Loucy (cell line): ENCODE measurements at regions not wholly inside any gene's neighbourhood (a gene's known extent, or its start where the extent isn't known, plus 50 kb on each side); places are given as distances from the start of the nearest gene placed in this dataset.

ENCODE experiments used
- H2AFZ ChIP-seq: fragments of 200-600 bp; sonication (generic); 2 replicates; pipeline ENCODE4 v1.6.0; 2016; ENCODE audit warnings: antibody characterized with exemption, mild to moderate bottlenecking, low read length, moderate library complexity
- H3F3A ChIP-seq: fragments of 200-600 bp; 2 replicates; pipeline ENCODE4 v1.6.0; 2016; ENCODE audit warnings: antibody characterized with exemption, low read depth, mild to moderate bottlenecking
- H3K27me3 ChIP-seq: fragments of 200-600 bp; sonication (generic); 2 replicates; pipeline ENCODE4 v1.6.1; 2014; ENCODE audit warnings: low read length, mild to moderate bottlenecking; ENCODE audit not compliant: insufficient read depth, poor library complexity, severe bottlenecking
- H3K36me3 ChIP-seq: fragments of 200-600 bp; sonication (generic); 2 replicates; pipeline ENCODE4 v1.6.1; 2016; ENCODE audit warnings: low read length; ENCODE audit not compliant: insufficient read depth
- H3K4me1 ChIP-seq: fragments of 200-600 bp; sonication (generic); 2 replicates; pipeline ENCODE4 v1.5.1; 2014; ENCODE audit warnings: low read length, mild to moderate bottlenecking; ENCODE audit not compliant: insufficient read depth, poor library complexity, severe bottlenecking
- H3K4me2 ChIP-seq: fragments of 200-600 bp; sonication (generic); 2 replicates; pipeline ENCODE4 v1.6.0; 2014; ENCODE audit warnings: antibody characterized with exemption, low read length, low read depth, mild to moderate bottlenecking; ENCODE audit not compliant: poor library complexity, severe bottlenecking
- H3K4me3 ChIP-seq: fragments of 200-600 bp; sonication (generic); 2 replicates; pipeline ENCODE4 v1.5.1; 2014; ENCODE audit warnings: low read length, mild to moderate bottlenecking, mixed read lengths; ENCODE audit not compliant: poor library complexity, severe bottlenecking
- H3K79me2 ChIP-seq: fragments of 200-600 bp; sonication (generic); 2 replicates; pipeline ENCODE4 v1.6.1; 2014; ENCODE audit warnings: low read length; ENCODE audit not compliant: insufficient read depth
- H3K9ac ChIP-seq: fragments of 200-600 bp; sonication (generic); 2 replicates; pipeline ENCODE4 v1.6.0; 2014; ENCODE audit warnings: mild to moderate bottlenecking, low read depth, low read length, moderate library complexity; ENCODE audit not compliant: poor library complexity, severe bottlenecking
- H3K9me2 ChIP-seq: fragments of 200-600 bp; sonication (generic); replicated peaks from 2 replicates; pipeline ENCODE4 v1.6.1; 2016; ENCODE audit warnings: low read depth, low read length, mixed read lengths
- H3K9me3 ChIP-seq: fragments of 200-600 bp; sonication (generic); 2 replicates; pipeline ENCODE4 v1.6.1; 2014; ENCODE audit warnings: mild to moderate bottlenecking, antibody characterized with exemption, low read length, low read depth; ENCODE audit not compliant: insufficient read depth
- H4K20me1 ChIP-seq: fragments of 200-600 bp; sonication (generic); 2 replicates; pipeline ENCODE4 v1.6.0; 2014; ENCODE audit warnings: antibody characterized with exemption, low read length, mild to moderate bottlenecking; ENCODE audit not compliant: insufficient read depth, poor library complexity, severe bottlenecking
- EZH2phosphoT487 ChIP-seq: fragments of 200-600 bp; IDR thresholded peaks from 2 replicates; pipeline ENCODE4 v1.6.1; 2018; ENCODE audit warnings: antibody characterized with exemption, mild to moderate bottlenecking, moderate library complexity, borderline replicate concordance
- TF ChIP-seq, protein P1 (sequence below): fragments of 200-600 bp; sonication (generic); conservative IDR thresholded peaks from 2 replicates; pipeline ENCODE4 v1.5.1; 2014; ENCODE audit warnings: mild to moderate bottlenecking, antibody characterized with exemption, low read length

DNA sequence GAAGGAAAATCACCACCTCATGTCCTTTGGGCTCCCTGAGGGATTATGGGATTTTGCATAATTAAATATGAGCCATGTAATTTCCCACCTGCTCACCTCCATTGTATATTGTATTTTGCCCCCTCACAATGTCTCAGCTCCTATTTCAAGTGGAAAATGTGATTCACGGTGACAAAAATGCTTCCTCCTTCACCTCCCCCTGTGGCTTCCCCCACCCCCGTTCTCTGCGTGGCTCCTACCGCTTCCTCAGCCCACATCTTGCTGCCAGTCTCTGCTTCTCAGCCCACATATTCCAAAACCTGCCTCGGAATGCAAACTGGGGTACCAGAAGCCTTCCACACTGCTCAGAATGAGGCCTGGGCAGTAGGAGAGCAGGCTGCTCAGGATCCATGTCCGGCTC is 394.5 kb upstream of the C16orf82 start:
- no peak for TF ChIP-seq EZH2phosphoT487
- TF ChIP-seq, protein P1, sequence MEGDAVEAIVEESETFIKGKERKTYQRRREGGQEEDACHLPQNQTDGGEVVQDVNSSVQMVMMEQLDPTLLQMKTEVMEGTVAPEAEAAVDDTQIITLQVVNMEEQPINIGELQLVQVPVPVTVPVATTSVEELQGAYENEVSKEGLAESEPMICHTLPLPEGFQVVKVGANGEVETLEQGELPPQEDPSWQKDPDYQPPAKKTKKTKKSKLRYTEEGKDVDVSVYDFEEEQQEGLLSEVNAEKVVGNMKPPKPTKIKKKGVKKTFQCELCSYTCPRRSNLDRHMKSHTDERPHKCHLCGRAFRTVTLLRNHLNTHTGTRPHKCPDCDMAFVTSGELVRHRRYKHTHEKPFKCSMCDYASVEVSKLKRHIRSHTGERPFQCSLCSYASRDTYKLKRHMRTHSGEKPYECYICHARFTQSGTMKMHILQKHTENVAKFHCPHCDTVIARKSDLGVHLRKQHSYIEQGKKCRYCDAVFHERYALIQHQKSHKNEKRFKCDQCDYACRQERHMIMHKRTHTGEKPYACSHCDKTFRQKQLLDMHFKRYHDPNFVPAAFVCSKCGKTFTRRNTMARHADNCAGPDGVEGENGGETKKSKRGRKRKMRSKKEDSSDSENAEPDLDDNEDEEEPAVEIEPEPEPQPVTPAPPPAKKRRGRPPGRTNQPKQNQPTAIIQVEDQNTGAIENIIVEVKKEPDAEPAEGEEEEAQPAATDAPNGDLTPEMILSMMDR: no peak
- no peaks in the 10 kb centered on the region for H3F3A ChIP-seq
- H3K36me3 ChIP-seq: no peaks in the 10 kb centered on the region
- H3K4me1 ChIP-seq: no peaks in the 10 kb centered on the region
- H3K4me2 ChIP-seq: no peak overlapping the region
- no peaks in the 10 kb centered on the region for H3K9me2 ChIP-seq
- no peak overlapping the region for H3K4me3 ChIP-seq
- no peak overlapping the region for H3K9ac ChIP-seq
- peaks cover 10% of the 10 kb centered on the region; the same call in 1 of the 2 replicates for H3K9me3 ChIP-seq
- H2AFZ ChIP-seq: no peak overlapping the region
- no peaks in the 10 kb centered on the region for H3K79me2 ChIP-seq
- no peaks in the 10 kb centered on the region for H3K27me3 ChIP-seq
- no peaks in the 10 kb centered on the region for H4K20me1 ChIP-seq

- no peak for TF ChIP-seq EZH2phosphoT487
- TF ChIP-seq, protein P1: no peak
Measured at GRCh38 chr16:26673011-26673410, 393.7 kb upstream of the C16orf82 start.

DNA sequence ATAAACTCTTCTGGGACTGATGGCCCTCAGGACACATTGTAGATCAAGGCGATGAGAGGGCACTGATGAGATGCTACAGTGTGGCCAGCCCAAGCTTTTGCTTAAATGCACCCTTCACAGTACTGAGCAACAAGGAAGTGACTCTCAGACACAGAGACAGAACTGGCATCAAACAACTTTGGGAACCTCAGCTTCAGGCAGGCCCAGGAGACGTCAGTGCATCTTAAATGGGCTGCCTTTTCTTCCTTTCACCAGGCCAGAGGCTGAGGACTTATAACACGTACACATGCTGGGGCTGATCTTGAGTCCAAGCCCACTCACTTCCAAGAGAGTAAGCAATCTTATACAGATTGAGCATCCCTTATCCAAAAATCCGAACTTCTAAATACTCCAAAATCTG is 386.1 kb upstream of the C16orf82 start:
- Histone ChIP-seq H2AFZ (no peak overlapping the region), H3K4me1 (no peaks in the 10 kb centered on the region), H4K20me1 (no peaks in the 10 kb centered on the region), H3K79me2 (no peaks in the 10 kb centered on the region), H3F3A (no peaks in the 10 kb centered on the region), H3K9me3 (no peaks in the 10 kb centered on the region), H3K9me2 (no peaks in the 10 kb centered on the region), H3K4me3 (no peak overlapping the region), H3K36me3 (no peaks in the 10 kb centered on the region), H3K9ac (no peak overlapping the region), H3K4me2 (no peak overlapping the region), H3K27me3 (no peaks in the 10 kb centered on the region)
- TF ChIP-seq EZH2phosphoT487: no peak
- TF ChIP-seq, protein P1: no peak

More at GRCh38 chr16:26673011-26673410, 393.7 kb upstream of the C16orf82 start:
- Histone ChIP-seq H2AFZ (no peak overlapping the region), H3K36me3 (no peaks in the 10 kb centered on the region), H3K9ac (no peak overlapping the region), H3K79me2 (no peaks in the 10 kb centered on the region), H3K4me2 (no peak overlapping the region), H3K4me1 (no peaks in the 10 kb centered on the region), H3K9me2 (no peaks in the 10 kb centered on the region), H3F3A (no peaks in the 10 kb centered on the region), H4K20me1 (no peaks in the 10 kb centered on the region), H3K27me3 (no peaks in the 10 kb centered on the region), H3K9me3 (peaks cover 10% of the 10 kb centered on the region; the same call in 1 of the 2 replicates), H3K4me3 (no peak overlapping the region)
